ENCODE measurements at regions not wholly inside any gene's neighbourhood (a gene's known extent, or its start where the extent isn't known, plus 50 kb on each side); places are given as distances from the start of the nearest gene placed in this dataset.

DNA sequence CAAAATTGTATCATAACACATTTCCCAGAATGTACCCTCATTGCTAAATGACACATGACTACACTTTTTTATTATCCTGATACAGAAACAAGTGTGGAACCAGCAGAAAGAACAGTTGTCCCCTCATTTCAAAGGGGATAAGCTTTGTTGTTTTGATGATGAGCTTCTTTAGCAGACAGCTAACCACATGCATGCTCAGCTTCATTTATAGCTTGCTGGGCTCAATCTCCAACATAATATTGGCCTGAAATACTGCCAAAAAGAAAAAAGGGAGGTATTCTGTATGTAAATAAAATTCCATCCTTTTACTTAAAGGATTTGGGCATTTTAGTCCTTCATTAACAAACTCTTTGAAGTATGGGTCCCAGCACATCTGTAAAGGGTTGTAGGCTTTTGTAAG lies 120.4 kb downstream of the SPATA31D1 start:
- H3K79me2 ChIP-seq (ENCODE audit: insufficient read depth, low read length), result no peaks in the 10 kb centered on the region
- ATAC-seq (no peak), DNase-seq (ENCODE audit: low read depth, low spot score) (no peak)
- H3K27me3 ChIP-seq (ENCODE audit: insufficient read depth, low read length), result no peaks in the 10 kb centered on the region
- H3K4me2 ChIP-seq (ENCODE audit: low read length), result no peak overlapping the region
- no peak overlapping the region for H3K9ac ChIP-seq (ENCODE audit: low read length)
- 0 out of 2 replicates have a peak, but pooled peaks cover 3% of the 10 kb centered on the region for H3K9me2 ChIP-seq (ENCODE audit: insufficient read depth)
- H3K4me1 ChIP-seq (ENCODE audit: control insufficient read depth in 1 of 2, insufficient read depth in 2 of 2, low read length in 2 of 2), result no peaks in the 10 kb centered on the region
- H2AFZ ChIP-seq (ENCODE audit: low read depth, low read length, poor library complexity, severe bottlenecking), result no peak overlapping the region
- POLR2A ChIA-PET, result no interaction called here
- no peaks in the 10 kb centered on the region for H3K36me3 ChIP-seq (ENCODE audit: control insufficient read depth in 1 of 2, insufficient read depth in 2 of 2, low read length in 2 of 2)
- no peak overlapping the region for H3K4me3 ChIP-seq (replicated peaks in 1 of 2; ENCODE audit: low read depth in 1 of 2, low read length in 2 of 2)
- intact Hi-C loops (cut with micrococcal nuclease), result no loop called here
- H4K20me1 ChIP-seq (ENCODE audit: insufficient read depth), result no peaks in the 10 kb centered on the region
- H3K9me3 ChIP-seq (ENCODE audit: control insufficient read depth in 1 of 2, insufficient read depth in 1 of 2, low read depth in 1 of 2, low read length in 2 of 2), result no peaks in the 10 kb centered on the region
- TF ChIP-seq EGR1 (IDR thresholded peaks at IDR 0.05; ENCODE audit: low read depth) (no peak), POLR2AphosphoS5 (IDR thresholded peaks at IDR 0.05; ENCODE audit: low read depth, low read length) (no peak), SRF (IDR thresholded peaks at IDR 0.05; ENCODE audit: low read depth) (no peak), CEBPB (IDR thresholded peaks at IDR 0.05; ENCODE audit: low read depth) (no peak), SP1 (IDR thresholded peaks at IDR 0.05; ENCODE audit: low read depth) (no peak), MAX (IDR thresholded peaks at IDR 0.05) (no peak), EZH2phosphoT487 (IDR thresholded peaks at IDR 0.05; ENCODE audit: borderline replicate concordance) (no peak), SIN3A (IDR thresholded peaks at IDR 0.05; ENCODE audit: low read depth) (no peak), CBX3 (IDR thresholded peaks at IDR 0.05; ENCODE audit: low read depth) (no peak), POLR2A (IDR thresholded peaks at IDR 0.05; ENCODE audit: borderline replicate concordance, extremely low read depth, insufficient read depth, insufficient read length) (no peak), ZFX (IDR thresholded peaks at IDR 0.05) (no peak), YY1 (IDR thresholded peaks at IDR 0.05; ENCODE audit: extremely low read depth, insufficient replicate concordance, low read depth, low read length) (no peak), FOSL1 (IDR thresholded peaks at IDR 0.05; ENCODE audit: low read depth) (no peak)
- TF ChIP-seq, protein P1, sequence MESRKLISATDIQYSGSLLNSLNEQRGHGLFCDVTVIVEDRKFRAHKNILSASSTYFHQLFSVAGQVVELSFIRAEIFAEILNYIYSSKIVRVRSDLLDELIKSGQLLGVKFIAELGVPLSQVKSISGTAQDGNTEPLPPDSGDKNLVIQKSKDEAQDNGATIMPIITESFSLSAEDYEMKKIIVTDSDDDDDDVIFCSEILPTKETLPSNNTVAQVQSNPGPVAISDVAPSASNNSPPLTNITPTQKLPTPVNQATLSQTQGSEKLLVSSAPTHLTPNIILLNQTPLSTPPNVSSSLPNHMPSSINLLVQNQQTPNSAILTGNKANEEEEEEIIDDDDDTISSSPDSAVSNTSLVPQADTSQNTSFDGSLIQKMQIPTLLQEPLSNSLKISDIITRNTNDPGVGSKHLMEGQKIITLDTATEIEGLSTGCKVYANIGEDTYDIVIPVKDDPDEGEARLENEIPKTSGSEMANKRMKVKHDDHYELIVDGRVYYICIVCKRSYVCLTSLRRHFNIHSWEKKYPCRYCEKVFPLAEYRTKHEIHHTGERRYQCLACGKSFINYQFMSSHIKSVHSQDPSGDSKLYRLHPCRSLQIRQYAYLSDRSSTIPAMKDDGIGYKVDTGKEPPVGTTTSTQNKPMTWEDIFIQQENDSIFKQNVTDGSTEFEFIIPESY (IDR thresholded peaks at IDR 0.05; ENCODE audit: extremely low read depth, insufficient replicate concordance, low read length), result no peak
- TF ChIP-seq, protein P2, sequence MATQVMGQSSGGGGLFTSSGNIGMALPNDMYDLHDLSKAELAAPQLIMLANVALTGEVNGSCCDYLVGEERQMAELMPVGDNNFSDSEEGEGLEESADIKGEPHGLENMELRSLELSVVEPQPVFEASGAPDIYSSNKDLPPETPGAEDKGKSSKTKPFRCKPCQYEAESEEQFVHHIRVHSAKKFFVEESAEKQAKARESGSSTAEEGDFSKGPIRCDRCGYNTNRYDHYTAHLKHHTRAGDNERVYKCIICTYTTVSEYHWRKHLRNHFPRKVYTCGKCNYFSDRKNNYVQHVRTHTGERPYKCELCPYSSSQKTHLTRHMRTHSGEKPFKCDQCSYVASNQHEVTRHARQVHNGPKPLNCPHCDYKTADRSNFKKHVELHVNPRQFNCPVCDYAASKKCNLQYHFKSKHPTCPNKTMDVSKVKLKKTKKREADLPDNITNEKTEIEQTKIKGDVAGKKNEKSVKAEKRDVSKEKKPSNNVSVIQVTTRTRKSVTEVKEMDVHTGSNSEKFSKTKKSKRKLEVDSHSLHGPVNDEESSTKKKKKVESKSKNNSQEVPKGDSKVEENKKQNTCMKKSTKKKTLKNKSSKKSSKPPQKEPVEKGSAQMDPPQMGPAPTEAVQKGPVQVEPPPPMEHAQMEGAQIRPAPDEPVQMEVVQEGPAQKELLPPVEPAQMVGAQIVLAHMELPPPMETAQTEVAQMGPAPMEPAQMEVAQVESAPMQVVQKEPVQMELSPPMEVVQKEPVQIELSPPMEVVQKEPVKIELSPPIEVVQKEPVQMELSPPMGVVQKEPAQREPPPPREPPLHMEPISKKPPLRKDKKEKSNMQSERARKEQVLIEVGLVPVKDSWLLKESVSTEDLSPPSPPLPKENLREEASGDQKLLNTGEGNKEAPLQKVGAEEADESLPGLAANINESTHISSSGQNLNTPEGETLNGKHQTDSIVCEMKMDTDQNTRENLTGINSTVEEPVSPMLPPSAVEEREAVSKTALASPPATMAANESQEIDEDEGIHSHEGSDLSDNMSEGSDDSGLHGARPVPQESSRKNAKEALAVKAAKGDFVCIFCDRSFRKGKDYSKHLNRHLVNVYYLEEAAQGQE (IDR thresholded peaks at IDR 0.05; ENCODE audit: low read depth), result no peak
- TF ChIP-seq, protein P3, sequence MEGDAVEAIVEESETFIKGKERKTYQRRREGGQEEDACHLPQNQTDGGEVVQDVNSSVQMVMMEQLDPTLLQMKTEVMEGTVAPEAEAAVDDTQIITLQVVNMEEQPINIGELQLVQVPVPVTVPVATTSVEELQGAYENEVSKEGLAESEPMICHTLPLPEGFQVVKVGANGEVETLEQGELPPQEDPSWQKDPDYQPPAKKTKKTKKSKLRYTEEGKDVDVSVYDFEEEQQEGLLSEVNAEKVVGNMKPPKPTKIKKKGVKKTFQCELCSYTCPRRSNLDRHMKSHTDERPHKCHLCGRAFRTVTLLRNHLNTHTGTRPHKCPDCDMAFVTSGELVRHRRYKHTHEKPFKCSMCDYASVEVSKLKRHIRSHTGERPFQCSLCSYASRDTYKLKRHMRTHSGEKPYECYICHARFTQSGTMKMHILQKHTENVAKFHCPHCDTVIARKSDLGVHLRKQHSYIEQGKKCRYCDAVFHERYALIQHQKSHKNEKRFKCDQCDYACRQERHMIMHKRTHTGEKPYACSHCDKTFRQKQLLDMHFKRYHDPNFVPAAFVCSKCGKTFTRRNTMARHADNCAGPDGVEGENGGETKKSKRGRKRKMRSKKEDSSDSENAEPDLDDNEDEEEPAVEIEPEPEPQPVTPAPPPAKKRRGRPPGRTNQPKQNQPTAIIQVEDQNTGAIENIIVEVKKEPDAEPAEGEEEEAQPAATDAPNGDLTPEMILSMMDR (IDR thresholded peaks at IDR 0.05 in 2 of 3, conservative IDR thresholded peaks at IDR 0.05 in 1 of 3; ENCODE audit: borderline replicate concordance in 1 of 3, insufficient read depth in 1 of 3, low read depth in 2 of 3, low read length in 2 of 3), result no peak
- BruUV-seq (replicated peaks), result no TSS peak
- CTCF ChIA-PET, result no interaction called here
- H3K27ac ChIP-seq (ENCODE audit: low read depth, low read length), result no peak overlapping the region
- RAD21 ChIA-PET (ENCODE audit: low non-redundant PET in 1 of 2, low total read pairs in 2 of 2, uncharacterized antibody in 2 of 2, unreplicated experiment in 2 of 2), result no interaction called here
